ENCODE measurements at regions not wholly inside any gene's neighbourhood (a gene's known extent, or its start where the extent isn't known, plus 50 kb on each side); places are given as distances from the start of the nearest gene placed in this dataset.

GRCh38 chr15:38863381-38863780 lies 298.8 kb upstream of the RASGRP1 start:
- no peak overlapping the region for H3K4me3 Mint-ChIP-seq
- no peak overlapping the region for H3K4me3 ChIP-seq (replicated peaks in 1 of 3; ENCODE audit: low read depth in 2 of 3, low read length in 3 of 3)
- no peaks in the 10 kb centered on the region for H3K36me3 ChIP-seq (replicated peaks in 1 of 2; ENCODE audit: control insufficient read depth in 1 of 2, insufficient read depth in 2 of 2, low read length in 2 of 2)
- no peaks in the 10 kb centered on the region for H4K20me1 ChIP-seq (ENCODE audit: insufficient read depth, low read length)
- no peaks in the 10 kb centered on the region for H3K9me3 Mint-ChIP-seq
- no peak overlapping the region for H2AFZ ChIP-seq (ENCODE audit: insufficient read depth, low read depth, low read length, poor library complexity, severe bottlenecking)
- no peaks in the 10 kb centered on the region for H3K36me3 Mint-ChIP-seq
- no peaks in the 10 kb centered on the region for H3K9me3 ChIP-seq (replicated peaks in 1 of 2; ENCODE audit: control insufficient read depth in 1 of 2, insufficient read depth in 1 of 2, low read length in 2 of 2)
- TF ChIP-seq, protein P1, sequence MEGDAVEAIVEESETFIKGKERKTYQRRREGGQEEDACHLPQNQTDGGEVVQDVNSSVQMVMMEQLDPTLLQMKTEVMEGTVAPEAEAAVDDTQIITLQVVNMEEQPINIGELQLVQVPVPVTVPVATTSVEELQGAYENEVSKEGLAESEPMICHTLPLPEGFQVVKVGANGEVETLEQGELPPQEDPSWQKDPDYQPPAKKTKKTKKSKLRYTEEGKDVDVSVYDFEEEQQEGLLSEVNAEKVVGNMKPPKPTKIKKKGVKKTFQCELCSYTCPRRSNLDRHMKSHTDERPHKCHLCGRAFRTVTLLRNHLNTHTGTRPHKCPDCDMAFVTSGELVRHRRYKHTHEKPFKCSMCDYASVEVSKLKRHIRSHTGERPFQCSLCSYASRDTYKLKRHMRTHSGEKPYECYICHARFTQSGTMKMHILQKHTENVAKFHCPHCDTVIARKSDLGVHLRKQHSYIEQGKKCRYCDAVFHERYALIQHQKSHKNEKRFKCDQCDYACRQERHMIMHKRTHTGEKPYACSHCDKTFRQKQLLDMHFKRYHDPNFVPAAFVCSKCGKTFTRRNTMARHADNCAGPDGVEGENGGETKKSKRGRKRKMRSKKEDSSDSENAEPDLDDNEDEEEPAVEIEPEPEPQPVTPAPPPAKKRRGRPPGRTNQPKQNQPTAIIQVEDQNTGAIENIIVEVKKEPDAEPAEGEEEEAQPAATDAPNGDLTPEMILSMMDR (IDR thresholded peaks at IDR 0.05), result no peak
- H3K9ac ChIP-seq (ENCODE audit: insufficient read depth, low read length, poor library complexity, severe bottlenecking), result no peak overlapping the region
- H3K27ac ChIP-seq (ENCODE audit: low read depth in 1 of 2, low read length in 2 of 2), result no peak overlapping the region
- intact Hi-C loops (cut with micrococcal nuclease), result no loop called here
- no peaks in the 10 kb centered on the region for H3K79me2 ChIP-seq (ENCODE audit: insufficient read depth, low read length)
- no peak for DNase-seq
- H3K4me1 ChIP-seq (ENCODE audit: control insufficient read depth in 1 of 2, insufficient read depth in 2 of 2, low read length in 2 of 2), result peaks cover 12 to 24% of the 10 kb centered on the region in 2 donors
- no CpG with 5 or more reads among the region's 4 CpGs for WGBS (ENCODE audit: insufficient coverage)
- peaks cover 0 to 3% (median 1%) of the 10 kb centered on the region in 3 donors for H3K27me3 Mint-ChIP-seq (ENCODE audit: low read depth in 3 of 3)
- H3K4me1 Mint-ChIP-seq, result peaks cover 25% of the 10 kb centered on the region
- no peak overlapping the region for H3K27ac Mint-ChIP-seq
- no peak overlapping the region for H3K4me2 ChIP-seq (replicated peaks; ENCODE audit: extremely low read depth, low read length, poor library complexity, severe bottlenecking)
- no peaks in the 10 kb centered on the region for H3K27me3 ChIP-seq (ENCODE audit: control insufficient read depth in 2 of 2, insufficient read depth in 2 of 2, low read length in 2 of 2)

DNA sequence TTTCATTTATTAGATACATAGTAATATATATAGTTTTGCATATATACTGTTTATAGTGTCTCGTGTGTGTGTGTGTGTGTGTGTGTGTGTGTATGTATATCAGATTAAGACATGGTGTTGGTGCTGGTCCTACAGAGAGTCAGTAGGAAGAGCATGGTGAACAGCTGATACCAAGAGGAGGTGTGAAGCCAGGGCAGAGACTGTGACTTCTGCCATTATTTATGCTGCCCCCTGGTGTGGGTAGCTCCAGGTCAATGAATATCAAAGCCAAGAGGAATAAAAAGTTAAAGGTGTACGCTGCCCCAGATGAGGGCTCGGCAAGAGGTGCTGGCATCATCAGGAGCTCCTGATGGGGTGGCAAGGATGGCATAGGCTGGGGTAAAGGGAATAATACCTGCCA lies 299.5 kb upstream of the RASGRP1 start:
- Mint-ChIP-seq H3K27ac (no peak overlapping the region), H3K36me3 (no peaks in the 10 kb centered on the region)
- intact Hi-C loops (cut with micrococcal nuclease), result no loop called here

More for the DNA sequence above, 299.5 kb upstream of the RASGRP1 start:
- no peaks in the 10 kb centered on the region for H4K20me1 ChIP-seq (ENCODE audit: insufficient read depth, low read length)
- peaks cover 25% of the 10 kb centered on the region for H3K4me1 Mint-ChIP-seq
- H3K79me2 ChIP-seq (ENCODE audit: insufficient read depth, low read length), result no peaks in the 10 kb centered on the region
- H3K4me3 ChIP-seq (replicated peaks in 1 of 3; ENCODE audit: low read depth in 2 of 3, low read length in 3 of 3), result no peak overlapping the region
- no peak overlapping the region for H3K9ac ChIP-seq (ENCODE audit: insufficient read depth, low read length, poor library complexity, severe bottlenecking)
- H2AFZ ChIP-seq (ENCODE audit: insufficient read depth, low read depth, low read length, poor library complexity, severe bottlenecking), result no peak overlapping the region
- no peak overlapping the region for H3K27ac ChIP-seq (ENCODE audit: low read depth in 1 of 2, low read length in 2 of 2)
- no CpG with 5 or more reads among the region's 3 CpGs for WGBS (ENCODE audit: insufficient coverage)
- H3K27me3 Mint-ChIP-seq (ENCODE audit: low read depth in 3 of 3), result peaks cover 0 to 3% (median 1%) of the 10 kb centered on the region in 3 donors
- TF ChIP-seq, protein P1 (IDR thresholded peaks at IDR 0.05), result no peak
- H3K4me2 ChIP-seq (replicated peaks; ENCODE audit: extremely low read depth, low read length, poor library complexity, severe bottlenecking), result no peak overlapping the region
- H3K4me3 Mint-ChIP-seq, result no peak overlapping the region
- H3K9me3 ChIP-seq (replicated peaks in 1 of 2; ENCODE audit: control insufficient read depth in 1 of 2, insufficient read depth in 1 of 2, low read length in 2 of 2), result no peaks in the 10 kb centered on the region
- H3K4me1 ChIP-seq (ENCODE audit: control insufficient read depth in 1 of 2, insufficient read depth in 2 of 2, low read length in 2 of 2), result peaks cover 12 to 24% of the 10 kb centered on the region in 2 donors
- DNase-seq, result no peak
- no peaks in the 10 kb centered on the region for H3K36me3 ChIP-seq (replicated peaks in 1 of 2; ENCODE audit: control insufficient read depth in 1 of 2, insufficient read depth in 2 of 2, low read length in 2 of 2)
- no peaks in the 10 kb centered on the region for H3K27me3 ChIP-seq (ENCODE audit: control insufficient read depth in 2 of 2, insufficient read depth in 2 of 2, low read length in 2 of 2)
- H3K9me3 Mint-ChIP-seq, result no peaks in the 10 kb centered on the region
